ENCODE measurements at regions not wholly inside any gene's neighbourhood (a gene's known extent, or its start where the extent isn't known, plus 50 kb on each side); places are given as distances from the start of the nearest gene placed in this dataset.

GRCh38 chr3:13249664-13250390, 170.3 kb downstream of the NUP210 start:
- TF ChIP-seq CTCF (IDR thresholded peaks at IDR 0.05) (no peak), POLR2A (IDR thresholded peaks at IDR 0.05) (no peak)

All from Peyer's patch (tissue), 4 donors.